Myocyte (in vitro differentiated cells): ENCODE measurements at regions not wholly inside any gene's neighbourhood (a gene's known extent, or its start where the extent isn't known, plus 50 kb on each side); places are given as distances from the start of the nearest gene placed in this dataset.

Experiments
- DNase-seq: peaks from one replicate; pipeline ENCODE4 v3.0.0-alpha.2; 2012; ENCODE audit warnings: low read depth

- no peak for DNase-seq
These were observed 55.2 kb upstream of the C10orf71 start for GRCh38 chr10:49243610-49244283.

GRCh38 chr10:49243139-49243538 is 54.9 kb upstream of the TMEM273 start:
- DNase-seq: no peak

GRCh38 chr10:49242604-49243003 is 54.4 kb upstream of the TMEM273 start:
- no peak for DNase-seq

GRCh38 chr10:49241385-49241784 is 53.2 kb upstream of the TMEM273 start:
- peak; percentile 77 for DNase-seq

- DNase-seq: no peak
These were observed 52.8 kb upstream of the TMEM273 start for GRCh38 chr10:49240946-49241345.
